H1 (cell line): ENCODE measurements at regions not wholly inside any gene's neighbourhood (a gene's known extent, or its start where the extent isn't known, plus 50 kb on each side); places are given as distances from the start of the nearest gene placed in this dataset.

Experiments
- CTCF ChIA-PET: fragments of 300-600 bp; sonication (Branson Sonifier 250); formaldehyde crosslinking; loops from one replicate; lab custom pipeline; 2021; ENCODE audit not compliant: partially characterized antibody; lab: Charles Lee
- POLR2A ChIA-PET: fragments of 300-600 bp; sonication (Branson Sonifier 250); formaldehyde crosslinking; loops from one replicate; lab custom pipeline; 2021; ENCODE audit warnings: inconsistent platforms; ENCODE audit not compliant: partially characterized antibody; lab: Charles Lee
- DNase-seq, 2 experiments: peaks; one replicate each; pipeline versions ENCODE4 v3.0.0 to v3.0.0-alpha.2; 2010 to 2022; ENCODE audit warnings: low spot score in 2 of 2, low read depth in 1 of 2, mixed read lengths in 1 of 2
- FAIRE-seq: peaks from 2 replicates; lab custom pipeline; 2011; peaks lifted over from hg19 to GRCh38; lab: Jason Lieb, UNC
- H2AFZ ChIP-seq: 2 replicates; pipeline ENCODE4 v1.8.1; 2012; ENCODE audit warnings: low read length, inconsistent platforms
- H2AK5ac ChIP-seq: 2 replicates; pipeline ENCODE4 v1.6.1; 2013; ENCODE audit warnings: low read depth, low read length
- H2BK120ac ChIP-seq: replicated peaks from 2 replicates; pipeline ENCODE3; 2013; ENCODE audit warnings: low read depth, low read length, inconsistent platforms
- H2BK12ac ChIP-seq: 2 replicates; pipeline ENCODE4 v1.6.1; 2013; ENCODE audit warnings: low read depth, low read length
- H2BK15ac ChIP-seq: 2 replicates; pipeline ENCODE4 v1.6.1; 2013; ENCODE audit warnings: low read length
- H2BK20ac ChIP-seq: 2 replicates; pipeline ENCODE4 v1.6.1; 2013; ENCODE audit warnings: low read length
- H2BK5ac ChIP-seq: 2 replicates; pipeline ENCODE4 v1.6.1; 2013; ENCODE audit warnings: low read depth, low read length
- H3K14ac ChIP-seq: 2 replicates; pipeline ENCODE4 v1.6.1; 2013; ENCODE audit warnings: inconsistent platforms; ENCODE audit not compliant: insufficient read length
- H3K18ac ChIP-seq: 2 replicates; pipeline ENCODE4 v1.6.1; 2013; ENCODE audit warnings: low read length; ENCODE audit errors: extremely low read depth
- H3K23ac ChIP-seq: 2 replicates; pipeline ENCODE4 v1.6.1; 2013; ENCODE audit warnings: inconsistent platforms; ENCODE audit not compliant: insufficient read length
- H3K23me2 ChIP-seq: 2 replicates; pipeline ENCODE4 v1.6.1; 2013; ENCODE audit warnings: low read depth, low read length
- H3K27ac ChIP-seq: 2 replicates; pipeline ENCODE4 v1.6.1; 2011; ENCODE audit warnings: low read depth, low read length, inconsistent platforms
- H3K27me3 ChIP-seq, 4 experiments: replicated peaks in 1 of 4; 1 replicate in 1 of 4; 2 replicates in 3 of 4; pipeline versions ENCODE4 v1.6.1 to v1.8.1; 2011 to 2013; ENCODE audit warnings: low read length in 3 of 4, mild to moderate bottlenecking in 3 of 4, inconsistent platforms in 2 of 4, mixed read lengths in 2 of 4, moderate library complexity in 1 of 4; ENCODE audit not compliant: control insufficient read depth in 3 of 4, insufficient read depth in 3 of 4; ENCODE audit errors: extremely low read depth in 1 of 4
- H3K36me3 ChIP-seq, 4 experiments: 2 replicates each; pipeline versions ENCODE4 v1.6.1 to v1.8.1; 2011 to 2013; ENCODE audit warnings: mild to moderate bottlenecking in 4 of 4, low read length in 3 of 4, moderate library complexity in 2 of 4, control low read depth in 1 of 4, inconsistent platforms in 1 of 4; ENCODE audit not compliant: insufficient read depth in 4 of 4, control insufficient read depth in 2 of 4
- H3K4ac ChIP-seq: replicated peaks from 2 replicates; pipeline ENCODE3; 2013; ENCODE audit warnings: low read length, low read depth, mixed read lengths, inconsistent platforms; ENCODE audit not compliant: insufficient read length
- H3K4me1 ChIP-seq, 4 experiments: replicated peaks in 1 of 4; 1 replicate in 1 of 4; 2 replicates in 3 of 4; pipeline versions ENCODE4 v1.6.1 to v1.8.1; 2011 to 2013; ENCODE audit warnings: low read length in 3 of 4, inconsistent platforms in 2 of 4, mixed read lengths in 1 of 4; ENCODE audit not compliant: insufficient read depth in 4 of 4, control insufficient read depth in 3 of 4
- H3K4me2 ChIP-seq, 2 experiments: 2 replicates each; pipeline versions ENCODE4 v1.6.1 to v1.8.1; 2011 to 2013; ENCODE audit warnings: low read depth in 2 of 2, low read length in 2 of 2, control low read depth in 1 of 2, inconsistent platforms in 1 of 2, mild to moderate bottlenecking in 1 of 2; ENCODE audit not compliant: insufficient read depth in 1 of 2
- H3K4me3 ChIP-seq, 4 experiments: fragments of 200-600, 300-600 bp in 1 of 4; sonication (generic), shearing (Covaris generic), sonication (Bioruptor Twin) in 1 of 4; 2 replicates each; pipeline versions ENCODE4 v1.5.1 to v1.8.1; 2011 to 2016; ENCODE audit warnings: low read length in 4 of 4, low read depth in 3 of 4, control low read depth in 2 of 4, inconsistent platforms in 2 of 4, mild to moderate bottlenecking in 2 of 4, mixed read lengths in 1 of 4, moderate library complexity in 1 of 4; ENCODE audit not compliant: insufficient read depth in 2 of 4; ENCODE audit errors: extremely low read depth in 1 of 4
- H3K56ac ChIP-seq: replicated peaks from 2 replicates; pipeline ENCODE3; 2013; ENCODE audit warnings: low read depth, mild to moderate bottlenecking, mixed read lengths, low read length, inconsistent platforms; ENCODE audit not compliant: insufficient read length
- H3K79me1 ChIP-seq: 2 replicates; pipeline ENCODE4 v1.6.1; 2013; ENCODE audit warnings: low read depth, low read length, control low read depth
- H3K79me2 ChIP-seq, 2 experiments: 2 replicates each; pipeline versions ENCODE4 v1.6.1 to v1.8.1; 2012 to 2013; ENCODE audit warnings: low read length in 2 of 2, mild to moderate bottlenecking in 2 of 2, inconsistent platforms in 1 of 2; ENCODE audit not compliant: insufficient read depth in 2 of 2, control insufficient read depth in 1 of 2
- H3K9ac ChIP-seq, 4 experiments: replicated peaks in 1 of 4; 1 replicate in 1 of 4; 2 replicates in 3 of 4; pipeline versions ENCODE4 v1.6.1 to v1.8.1; 2011 to 2013; ENCODE audit warnings: low read depth in 3 of 4, low read length in 3 of 4, control low read depth in 2 of 4, mild to moderate bottlenecking in 2 of 4, moderate library complexity in 2 of 4, inconsistent platforms in 1 of 4; ENCODE audit errors: extremely low read depth in 1 of 4
- H3K9me3 ChIP-seq, 2 experiments: 2 replicates each; pipeline versions ENCODE4 v1.6.1 to v1.8.1; 2012 to 2013; ENCODE audit warnings: mild to moderate bottlenecking in 2 of 2, moderate library complexity in 2 of 2, control low read depth in 1 of 2, inconsistent platforms in 1 of 2, low read depth in 1 of 2, low read length in 1 of 2, mixed read lengths in 1 of 2; ENCODE audit not compliant: insufficient read depth in 2 of 2
- H4K20me1 ChIP-seq, 2 experiments: replicated peaks in 1 of 2; 2 replicates each; pipeline versions ENCODE3 to v1.8.1; 2011 to 2013; ENCODE audit warnings: inconsistent platforms in 2 of 2, low read length in 2 of 2, mild to moderate bottlenecking in 1 of 2; ENCODE audit not compliant: insufficient read depth in 2 of 2, control insufficient read depth in 1 of 2
- H4K5ac ChIP-seq: 2 replicates; pipeline ENCODE4 v1.6.1; 2013; ENCODE audit warnings: low read length, low read depth, mixed read lengths, inconsistent platforms; ENCODE audit not compliant: insufficient read length
- H4K8ac ChIP-seq: 2 replicates; pipeline ENCODE4 v1.8.0; 2013; ENCODE audit warnings: mild to moderate bottlenecking, moderate library complexity, low read length, inconsistent platforms; ENCODE audit not compliant: insufficient read depth; ENCODE audit errors: extremely low read depth
- H4K91ac ChIP-seq: replicated peaks from 2 replicates; pipeline ENCODE3; 2013; ENCODE audit warnings: low read length, mixed read lengths, inconsistent platforms; ENCODE audit not compliant: insufficient read length
- CHD1 ChIP-seq: IDR thresholded peaks from 2 replicates; pipeline ENCODE4 v1.6.1; 2012; ENCODE audit warnings: low read depth, low read length, improper control_type of control experiment
- GTF2F1 ChIP-seq: IDR thresholded peaks from 2 replicates; pipeline ENCODE4 v1.6.1; 2012; ENCODE audit warnings: low read depth, low read length, improper control_type of control experiment, borderline replicate concordance
- KDM4A ChIP-seq: IDR thresholded peaks from one replicate; pipeline ENCODE4 v1.7.1; 2012; ENCODE audit warnings: low read depth, mild to moderate bottlenecking, moderate library complexity, low read length, inconsistent platforms; ENCODE audit not compliant: severe bottlenecking
- MAFK ChIP-seq: IDR thresholded peaks from 2 replicates; pipeline ENCODE4 v1.6.1; 2012; ENCODE audit warnings: low read depth, mild to moderate bottlenecking, improper control_type of control experiment, low read length
- NANOG ChIP-seq: IDR thresholded peaks from 2 replicates; pipeline ENCODE4 v1.6.1; 2011; ENCODE audit warnings: low read length, low read depth, mild to moderate bottlenecking, inconsistent platforms; ENCODE audit not compliant: insufficient read depth, poor library complexity, severe bottlenecking
- POLR2AphosphoS5 ChIP-seq: IDR thresholded peaks from 2 replicates; pipeline ENCODE4 v1.6.1; 2011; ENCODE audit warnings: low read depth, low read length
- POU5F1 ChIP-seq: IDR thresholded peaks from 2 replicates; pipeline ENCODE4 v1.6.1; 2011; ENCODE audit warnings: low read depth, mild to moderate bottlenecking, low read length, moderate library complexity
- RFX5 ChIP-seq: IDR thresholded peaks from 2 replicates; pipeline ENCODE4 v1.6.1; 2011; ENCODE audit warnings: low read depth, low read length, improper control_type of control experiment, borderline replicate concordance
- SIX5 ChIP-seq: IDR thresholded peaks from 2 replicates; pipeline ENCODE4 v1.6.1; 2011; ENCODE audit warnings: mild to moderate bottlenecking, low read depth, low read length
- SRF ChIP-seq: IDR thresholded peaks from 2 replicates; pipeline ENCODE4 v1.6.1; 2011; ENCODE audit warnings: mild to moderate bottlenecking, low read depth, low read length, moderate library complexity
- SUZ12 ChIP-seq: fragments of 200-600 bp; sonication (generic); IDR thresholded peaks from 2 replicates; pipeline ENCODE4 v1.6.1; 2012; ENCODE audit warnings: mild to moderate bottlenecking, inconsistent platforms, low read length, moderate library complexity, mixed read lengths
- TAF7 ChIP-seq: optimal IDR thresholded peaks from 2 replicates; pipeline ENCODE3; 2011; ENCODE audit warnings: low read depth, mild to moderate bottlenecking, inconsistent platforms, low read length, moderate library complexity, borderline replicate concordance
- TBP ChIP-seq: IDR thresholded peaks from 2 replicates; pipeline ENCODE4 v1.6.1; 2011; ENCODE audit warnings: low read depth, low read length, improper control_type of control experiment
- whole genome bisulfite sequencing, 2 experiments: shearing (Covaris generic) in 1 of 2; methylation state at CpG; one replicate each; pipeline versions ENCODE4 v1.1.6 to v1.1.7; 2013 to 2015; ENCODE audit warnings: low lambda C conversion rate in 2 of 2, mixed read lengths in 2 of 2, inconsistent platforms in 1 of 2, low coverage in 1 of 2, missing lambda C conversion rate in 1 of 2; ENCODE audit not compliant: insufficient replicate concordance in 2 of 2, insufficient coverage in 1 of 2, insufficient read length in 1 of 2; ENCODE audit errors: extremely low coverage in 1 of 2, missing lambda C conversion rate in 1 of 2; 5-methylcytosine and 5-hydroxymethylcytosine counted together
- TF ChIP-seq, protein P1 (sequence below): IDR thresholded peaks from 2 replicates; pipeline ENCODE4 v1.6.1; 2012; ENCODE audit warnings: low read length, inconsistent platforms

DNA sequence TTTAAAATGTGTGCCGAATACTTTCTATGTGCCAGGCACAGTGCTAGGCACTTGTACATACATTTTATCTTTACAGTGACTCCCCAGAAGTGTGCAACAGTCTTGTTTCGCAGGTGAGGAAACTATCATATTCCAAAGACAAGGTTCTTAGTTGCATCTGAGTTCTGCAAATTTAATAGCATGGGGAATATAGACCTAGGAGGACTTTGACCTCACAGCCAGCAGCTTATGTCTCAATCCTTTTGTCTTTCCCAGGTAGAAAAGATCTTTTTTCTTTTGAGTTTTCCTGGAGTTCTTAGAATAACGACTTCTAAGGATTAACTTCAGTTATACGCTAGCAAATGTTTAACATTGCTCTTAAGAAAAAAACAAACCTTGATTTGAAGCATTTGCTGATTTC, 482.8 kb upstream of the ZMIZ1 start:
- ChIA-PET CTCF (interaction anchor here (2.3 kb wide), 1 partner anchor 72 kb away, joined by 7 read pairs; no protein-coding TSS in a partner anchor), POLR2A (no interaction called here)
- Histone ChIP-seq H3K4ac (no peak overlapping the region), H4K91ac (no peak overlapping the region), H3K36me3 (no peaks in the 10 kb centered on the region), H3K4me3 (no peak overlapping the region), H2BK5ac (no peak overlapping the region), H2AFZ (no peak overlapping the region), H3K9me3 (no peaks in the 10 kb centered on the region; a peak in 1 of 4 replicates), H2BK15ac (no peak overlapping the region), H3K27ac (no peak overlapping the region), H3K4me1 (0 out of 7 replicates have a peak, but pooled peaks cover 0 to 2% (median 0%) of the 10 kb centered on the region in 4 experiments), H4K5ac (no peak overlapping the region), H4K8ac (no peak overlapping the region), H3K23ac (no peak overlapping the region), H2BK20ac (no peak overlapping the region), H2BK12ac (no peak overlapping the region), H3K79me1 (no peaks in the 10 kb centered on the region), H3K14ac (no peak overlapping the region), H2BK120ac (no peak overlapping the region), H2AK5ac (no peak overlapping the region), H4K20me1 (no peaks in the 10 kb centered on the region), H3K79me2 (no peaks in the 10 kb centered on the region), H3K23me2 (no peaks in the 10 kb centered on the region), H3K4me2 (no peak overlapping the region)
- FAIRE-seq (no peak), DNase-seq (no peak)
- WGBS, 2 experiments: 95% methylated on average over 4 of the region's 4 CpGs; no CpG with 5 or more reads in 1 of the 2 experiments
- no peak for TF ChIP-seq KDM4A
- no peak for TF ChIP-seq TAF7
- no peak for TF ChIP-seq SRF
- no peak for TF ChIP-seq RFX5
- TF ChIP-seq POU5F1: no peak
- no peak for TF ChIP-seq NANOG
- TF ChIP-seq, protein P1, sequence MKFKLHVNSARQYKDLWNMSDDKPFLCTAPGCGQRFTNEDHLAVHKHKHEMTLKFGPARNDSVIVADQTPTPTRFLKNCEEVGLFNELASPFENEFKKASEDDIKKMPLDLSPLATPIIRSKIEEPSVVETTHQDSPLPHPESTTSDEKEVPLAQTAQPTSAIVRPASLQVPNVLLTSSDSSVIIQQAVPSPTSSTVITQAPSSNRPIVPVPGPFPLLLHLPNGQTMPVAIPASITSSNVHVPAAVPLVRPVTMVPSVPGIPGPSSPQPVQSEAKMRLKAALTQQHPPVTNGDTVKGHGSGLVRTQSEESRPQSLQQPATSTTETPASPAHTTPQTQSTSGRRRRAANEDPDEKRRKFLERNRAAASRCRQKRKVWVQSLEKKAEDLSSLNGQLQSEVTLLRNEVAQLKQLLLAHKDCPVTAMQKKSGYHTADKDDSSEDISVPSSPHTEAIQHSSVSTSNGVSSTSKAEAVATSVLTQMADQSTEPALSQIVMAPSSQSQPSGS: no peak
- TF ChIP-seq GTF2F1: no peak
- TF ChIP-seq MAFK: no peak
- TF ChIP-seq CHD1: no peak
- TF ChIP-seq SUZ12: no peak
- TF ChIP-seq TBP: no peak
- TF ChIP-seq POLR2AphosphoS5: no peak
- no peak for TF ChIP-seq SIX5
- TF ChIP-seq, all 59 proteins: peak for 0
- Histone ChIP-seq H3K9ac (no peak overlapping the region), H3K27me3 (no peaks in the 10 kb centered on the region), H3K56ac (no peak overlapping the region), H3K18ac (no peak overlapping the region)
